GM23338 (cell line): ENCODE measurements at regions not wholly inside any gene's neighbourhood (a gene's known extent, or its start where the extent isn't known, plus 50 kb on each side); places are given as distances from the start of the nearest gene placed in this dataset.

Experiments
- CTCF ChIP-seq, 2 experiments: fragments of 200-600 bp in 1 of 2; sonication (generic) in 1 of 2; conservative IDR thresholded peaks; 2 replicates each; pipeline versions ENCODE4 v1.5.1 to v1.6.1; 2016 to 2017; ENCODE audit warnings: antibody characterized with exemption in 2 of 2, low read depth in 2 of 2, mild to moderate bottlenecking in 2 of 2, moderate library complexity in 1 of 2
- EZH2 ChIP-seq: fragments of 200-600 bp; sonication (generic); IDR thresholded peaks from one replicate; pipeline ENCODE4 v1.8.0; 2017; ENCODE audit warnings: antibody characterized with exemption, mild to moderate bottlenecking, low read depth; ENCODE audit not compliant: unreplicated experiment
- EZH2phosphoT487 ChIP-seq: fragments of 200-600 bp; sonication (generic); IDR thresholded peaks from one replicate; pipeline ENCODE4 v1.8.1; 2018; ENCODE audit warnings: antibody characterized with exemption; ENCODE audit not compliant: unreplicated experiment
- JUNB ChIP-seq: IDR thresholded peaks from one replicate; pipeline ENCODE4 v1.6.1; 2016; ENCODE audit warnings: antibody characterized with exemption; ENCODE audit not compliant: unreplicated experiment
- POLR2AphosphoS5 ChIP-seq: IDR thresholded peaks from 2 replicates; pipeline ENCODE4 v1.6.1; 2016; ENCODE audit warnings: antibody characterized with exemption, low read depth
- REST ChIP-seq: IDR thresholded peaks from one replicate; pipeline ENCODE4 v1.6.1; 2018; ENCODE audit warnings: antibody characterized with exemption; ENCODE audit not compliant: unreplicated experiment

GRCh38 chr19:5265260-5265659 is 75.4 kb downstream of the PTPRS start:
- no peak for TF ChIP-seq CTCF (conservative IDR thresholded peaks at IDR 0.05; ENCODE audit: low read depth in 2 of 2)
- TF ChIP-seq JUNB = no peak
- no peak for TF ChIP-seq POLR2AphosphoS5
- TF ChIP-seq REST = no peak
- TF ChIP-seq EZH2 = no peak
- no peak for TF ChIP-seq EZH2phosphoT487
